GM19328 (cell line): ENCODE measurements at regions not wholly inside any gene's neighbourhood (a gene's known extent, or its start where the extent isn't known, plus 50 kb on each side); places are given as distances from the start of the nearest gene placed in this dataset.

Experiments
- ATAC-seq: cut with Tn5 transposase; IDR thresholded peaks from one replicate; pipeline ENCODE4 v1.9.1; 2021; ENCODE audit warnings: mild to moderate bottlenecking, moderate library complexity; ENCODE audit not compliant: unreplicated experiment

GRCh38 chr1:181255270-181255929, 166.9 kb downstream of the IER5 start:
- ATAC-seq = no peak

DNA sequence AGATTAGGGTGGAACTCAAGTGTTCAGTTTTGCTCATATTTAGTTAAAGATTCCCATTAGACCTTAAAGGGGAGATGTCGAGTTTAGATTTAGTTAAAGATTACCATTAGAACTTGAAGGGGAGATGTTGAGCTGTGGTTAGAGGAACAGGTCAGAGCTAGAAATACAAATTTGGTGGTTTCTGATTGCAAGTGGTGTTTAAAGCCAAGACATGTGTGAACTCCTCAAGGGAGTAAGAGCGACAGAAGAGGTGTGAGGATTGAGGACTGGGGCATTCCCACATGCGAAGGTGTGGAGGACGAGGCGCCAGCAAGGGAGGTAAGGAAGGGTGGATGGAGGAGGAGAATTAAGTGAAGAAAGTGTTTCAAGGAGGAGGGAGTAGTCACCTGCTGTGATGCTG, 168.6 kb downstream of the IER5 start:
- ATAC-seq = no peak

GRCh38 chr1:181259026-181259745, 170.7 kb downstream of the IER5 start:
- ATAC-seq = no peak

DNA sequence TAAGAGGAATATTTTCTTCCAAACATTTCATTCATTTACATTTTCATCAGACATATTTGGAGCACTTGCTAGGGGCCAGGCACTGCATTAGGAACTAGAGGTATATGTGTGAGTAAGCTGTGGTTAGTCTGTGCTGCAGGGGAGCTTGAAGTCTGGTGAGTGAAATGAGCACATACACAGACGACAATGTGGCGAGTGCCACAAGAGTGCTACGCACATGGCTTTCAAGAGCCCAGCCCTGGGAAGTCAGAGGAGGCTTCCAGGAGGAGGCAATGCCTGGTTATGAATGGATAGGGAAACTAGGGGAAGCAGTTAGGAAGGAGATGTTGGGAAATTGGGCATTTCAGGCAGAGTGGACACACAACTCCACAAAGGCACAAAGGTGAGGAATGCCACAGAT, 171.8 kb downstream of the IER5 start:
- no peak for ATAC-seq

- ATAC-seq = no peak
Measured at GRCh38 chr1:181260994-181261393, 172.5 kb downstream of the IER5 start.

- ATAC-seq = no peak
Measured at GRCh38 chr1:181262069-181262468, 173.6 kb downstream of the IER5 start.

- no peak for ATAC-seq
Measured at GRCh38 chr1:181263444-181263843, 174.9 kb downstream of the IER5 start.

DNA sequence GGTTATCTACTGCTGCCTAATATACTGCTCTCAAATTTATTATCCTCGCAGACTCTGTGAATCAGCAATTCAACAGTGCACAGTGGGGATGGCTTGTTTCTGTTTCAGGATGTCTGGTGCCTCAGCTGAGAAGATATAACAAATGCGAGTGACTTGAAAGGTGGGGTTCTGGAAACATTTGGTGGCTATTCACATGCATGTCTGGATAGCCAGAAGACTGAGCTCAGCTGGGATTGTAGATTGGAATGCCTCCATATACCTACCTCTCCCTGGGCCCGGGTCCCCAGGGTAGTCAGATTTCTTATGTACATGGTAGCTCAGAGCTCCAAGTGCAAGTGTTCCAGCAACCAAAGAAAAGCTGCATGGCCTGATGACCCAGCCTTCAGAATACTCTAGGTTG, 176.3 kb downstream of the IER5 start:
- no peak for ATAC-seq

DNA sequence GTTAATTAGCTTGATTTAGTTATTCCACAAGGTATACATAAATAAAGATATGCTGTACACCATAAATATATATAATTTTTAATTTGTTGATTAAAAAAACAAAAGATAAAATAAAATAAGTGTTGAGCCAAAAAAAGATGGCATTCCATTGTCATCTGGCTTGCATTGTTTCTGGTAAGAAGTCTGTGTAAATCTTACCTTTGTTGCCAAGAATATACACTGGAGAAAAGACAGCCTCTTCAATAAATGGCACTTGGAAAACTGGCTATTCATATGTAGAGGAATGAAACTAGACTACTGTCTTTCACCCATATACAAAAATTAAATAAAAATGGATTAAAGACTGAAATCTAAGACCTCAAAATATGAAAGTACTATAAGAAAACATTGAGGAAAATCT, 196.5 kb downstream of the IER5 start:
- no peak for ATAC-seq

DNA sequence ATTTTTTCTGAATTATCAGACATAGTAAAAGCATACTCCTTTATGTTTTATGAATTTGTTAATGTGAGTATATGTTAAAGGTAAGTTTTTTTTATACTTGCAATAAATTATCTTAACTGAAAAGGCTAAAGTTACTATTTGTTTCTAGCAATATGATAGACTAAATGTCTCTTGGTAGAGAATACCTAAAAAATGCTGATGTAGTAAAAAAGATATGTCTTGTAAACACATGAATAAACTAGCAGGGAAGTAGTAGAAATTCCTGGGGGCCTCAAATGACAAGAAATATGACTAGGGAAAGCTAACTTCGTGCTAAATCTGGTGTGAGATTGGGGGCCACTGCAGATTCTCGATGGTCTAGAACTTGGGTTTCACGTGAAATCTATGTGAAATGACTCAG, 188.1 kb upstream of the CACNA1E start:
- no peak for ATAC-seq

DNA sequence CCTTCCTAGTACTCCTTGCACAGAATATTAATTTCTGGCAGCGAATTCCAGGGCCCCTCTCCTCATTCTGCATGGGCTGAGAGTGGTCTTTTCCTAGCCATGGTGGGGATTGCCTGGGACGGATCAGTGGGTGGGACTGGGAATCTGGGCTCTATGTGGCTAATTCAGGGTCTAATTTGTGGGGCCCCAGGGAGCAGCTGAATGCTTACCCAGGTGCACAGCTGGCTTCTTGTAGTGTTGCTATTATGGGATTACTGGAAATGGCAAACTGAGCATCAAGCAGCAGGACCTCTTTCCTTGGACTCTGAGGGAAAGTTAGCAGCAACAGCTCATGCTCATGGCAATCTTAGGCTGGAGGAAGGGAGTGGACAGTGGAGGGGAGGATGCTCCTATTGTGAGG, 187.1 kb upstream of the CACNA1E start:
- no peak for ATAC-seq

DNA sequence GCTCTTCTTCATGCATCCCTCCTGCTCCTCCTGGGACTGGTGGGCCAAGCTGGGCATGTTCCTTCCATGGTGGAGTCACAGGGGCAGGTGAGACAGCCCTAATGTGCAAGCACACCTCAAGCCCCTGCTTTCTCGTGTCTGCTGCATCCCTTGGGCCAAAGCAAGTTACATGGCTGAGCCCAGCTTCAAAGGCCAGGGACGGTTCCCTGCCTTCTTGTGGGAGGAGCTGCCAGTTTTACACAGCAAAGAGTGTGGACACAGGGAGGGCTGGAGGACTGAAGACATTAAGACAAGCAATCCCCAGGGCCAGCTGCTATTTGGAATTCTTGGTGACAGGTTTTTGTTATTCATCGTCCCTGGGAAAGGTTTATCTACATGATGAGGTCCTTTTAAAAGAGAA, 175.2 kb upstream of the CACNA1E start:
- ATAC-seq = no peak

DNA sequence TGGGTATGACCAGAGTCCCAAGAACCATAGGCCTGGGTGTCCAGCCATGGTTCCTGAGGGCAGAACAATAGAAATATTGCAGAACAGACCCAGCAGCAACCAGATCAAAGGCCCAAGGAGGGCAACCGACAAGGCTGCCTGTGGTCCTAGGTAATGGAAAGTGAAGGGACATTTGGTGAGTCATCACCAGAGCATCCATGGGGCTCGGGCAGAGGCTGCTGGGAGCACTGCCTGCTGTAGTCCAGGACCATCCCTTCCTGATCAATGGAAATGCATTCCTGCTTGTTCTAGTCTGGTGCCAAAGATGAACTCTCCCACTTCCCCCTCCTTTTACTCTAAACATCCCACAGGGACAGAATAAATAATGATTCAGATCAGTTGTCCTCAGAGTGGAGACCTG, 172.8 kb upstream of the CACNA1E start:
- ATAC-seq = no peak

- ATAC-seq = no peak
Measured at GRCh38 chr1:181312946-181313345, 170.4 kb upstream of the CACNA1E start.

- ATAC-seq = no peak
Measured at GRCh38 chr1:181313466-181313865, 169.9 kb upstream of the CACNA1E start.

DNA sequence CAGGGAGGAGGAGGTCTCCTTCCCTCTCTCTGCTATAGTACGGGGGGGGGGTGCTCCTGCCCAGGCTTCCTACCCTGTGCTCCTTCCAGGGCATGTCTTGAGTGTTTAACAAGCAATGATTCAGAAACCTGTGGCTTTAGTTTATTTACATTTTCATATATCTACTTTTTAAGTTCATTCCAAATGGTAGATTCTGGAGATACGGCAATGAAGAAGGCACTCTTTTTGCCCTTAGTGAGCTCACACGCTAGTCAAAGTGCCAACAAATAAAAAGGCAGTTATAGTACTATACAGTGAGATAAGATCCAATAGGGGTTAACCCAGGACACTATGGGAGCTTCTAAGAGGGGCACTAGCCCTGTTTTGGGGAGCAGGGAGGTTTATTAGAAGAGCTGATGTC, 169.3 kb upstream of the CACNA1E start:
- ATAC-seq = no peak

DNA sequence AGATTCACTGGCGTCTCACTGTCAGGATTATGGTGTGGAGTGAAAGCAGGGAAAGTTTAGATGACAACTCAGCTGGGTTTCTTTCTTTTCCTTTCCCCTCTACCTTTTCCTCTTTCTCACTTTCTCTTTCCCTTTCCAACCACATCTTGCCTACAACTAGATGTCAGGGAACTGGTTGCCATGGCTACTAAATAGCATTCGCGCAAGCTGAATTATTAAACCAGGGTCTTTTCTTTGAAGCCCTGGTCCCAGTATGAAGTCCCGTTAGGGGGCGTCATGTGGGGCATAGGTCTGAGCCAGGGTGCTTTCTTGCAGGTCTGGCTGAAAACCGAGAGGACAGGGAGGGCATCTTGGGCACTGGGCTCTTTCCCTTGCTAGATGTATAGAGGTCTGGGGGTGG, 168.4 kb upstream of the CACNA1E start:
- no peak for ATAC-seq

DNA sequence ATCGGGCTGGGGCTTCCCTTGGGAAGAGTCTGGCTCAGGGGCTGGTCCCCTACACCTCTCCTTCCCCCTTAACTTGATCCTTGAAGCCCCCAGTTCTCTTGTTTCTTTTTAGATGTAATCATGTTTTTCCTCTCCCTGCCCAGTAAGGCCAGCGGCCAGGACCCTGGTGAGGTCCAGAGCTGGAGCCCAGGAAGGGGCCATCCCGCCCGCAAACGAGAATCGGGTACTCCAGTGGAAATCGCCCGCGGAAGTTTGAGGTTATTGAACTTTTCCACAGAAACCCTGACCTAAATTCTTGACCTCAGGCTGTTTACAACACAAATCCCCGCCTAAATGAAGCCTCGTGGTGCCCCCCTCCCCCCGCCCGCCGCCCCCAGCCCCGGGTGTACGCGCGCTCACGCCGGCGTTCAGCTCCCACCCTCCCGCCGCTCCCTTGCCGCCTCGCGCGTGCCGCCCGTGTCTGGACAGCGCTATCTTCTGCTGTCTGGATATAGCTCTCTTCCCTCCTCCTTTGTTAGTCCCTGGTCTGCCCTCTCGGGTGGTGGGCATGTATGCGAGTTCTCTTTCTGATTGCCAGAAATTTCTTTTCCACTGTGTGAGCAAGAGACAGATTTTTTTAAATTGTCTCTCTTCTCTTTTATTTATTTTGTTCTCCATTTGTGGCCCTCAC, 165.9 kb upstream of the CACNA1E start:
- ATAC-seq = no peak

GRCh38 chr1:181318022-181318857, 165.1 kb upstream of the CACNA1E start:
- ATAC-seq = no peak

DNA sequence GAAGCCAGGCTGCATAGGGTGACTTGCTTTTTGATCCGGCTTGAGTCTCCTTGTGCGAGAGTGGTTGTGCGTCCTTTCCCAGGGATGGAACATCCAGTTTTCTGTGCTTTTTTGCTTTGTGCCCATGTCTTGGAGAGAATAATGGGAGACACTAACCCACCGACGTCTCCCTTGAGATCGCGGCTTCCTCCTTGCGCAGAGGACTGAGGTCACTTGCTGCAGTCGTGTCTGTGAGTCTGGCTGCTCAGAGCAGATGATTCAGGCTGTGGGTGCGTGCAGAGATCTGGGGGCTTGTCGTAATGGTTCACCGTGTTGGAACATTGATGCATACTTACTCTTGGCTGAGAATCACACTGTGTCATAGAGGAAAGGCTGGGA, 164.5 kb upstream of the CACNA1E start:
- no peak for ATAC-seq

DNA sequence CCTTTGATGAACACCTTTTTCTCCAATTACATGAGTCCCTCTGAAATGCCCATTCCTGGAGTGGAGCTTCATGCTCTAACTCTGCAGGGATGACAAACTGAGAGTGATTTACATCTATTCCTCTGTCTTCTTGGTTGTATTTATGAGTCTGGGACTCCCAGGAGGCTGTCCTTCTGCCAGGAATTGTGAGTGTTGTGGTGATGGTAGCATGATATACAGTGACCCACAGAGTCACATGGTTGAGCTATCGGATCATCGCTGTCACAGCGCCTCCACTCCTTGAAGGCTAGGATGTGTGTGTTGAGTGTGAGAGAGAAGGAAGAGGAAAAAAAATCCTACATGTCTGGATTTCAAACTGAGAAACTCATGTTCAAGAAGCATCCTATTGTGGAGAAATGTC, 163.4 kb upstream of the CACNA1E start:
- no peak for ATAC-seq
